ENCODE measurements at regions not wholly inside any gene's neighbourhood (a gene's known extent, or its start where the extent isn't known, plus 50 kb on each side); places are given as distances from the start of the nearest gene placed in this dataset.

DNA sequence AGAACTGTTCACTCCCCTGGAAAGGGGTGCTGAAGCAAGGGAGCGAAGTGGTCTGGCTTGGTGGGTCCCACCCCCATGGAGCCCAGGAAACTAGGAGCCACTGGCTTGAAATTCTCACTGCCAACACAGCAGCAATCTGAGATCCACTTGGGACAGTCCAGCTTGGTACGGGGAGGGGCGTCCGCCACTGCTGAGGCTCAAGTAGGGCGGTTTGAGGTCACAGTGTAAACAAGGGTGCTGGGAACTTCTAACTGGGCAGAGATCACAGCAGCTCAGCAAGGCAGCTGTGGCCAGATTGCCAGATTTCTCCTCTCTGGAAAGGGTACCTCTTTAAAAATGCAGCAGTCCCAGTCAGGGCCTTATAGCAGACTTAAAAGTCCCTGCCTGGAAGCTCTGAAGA lies 53.9 kb upstream of the GALNTL6 start:
- DNase-seq: no peak

DNA sequence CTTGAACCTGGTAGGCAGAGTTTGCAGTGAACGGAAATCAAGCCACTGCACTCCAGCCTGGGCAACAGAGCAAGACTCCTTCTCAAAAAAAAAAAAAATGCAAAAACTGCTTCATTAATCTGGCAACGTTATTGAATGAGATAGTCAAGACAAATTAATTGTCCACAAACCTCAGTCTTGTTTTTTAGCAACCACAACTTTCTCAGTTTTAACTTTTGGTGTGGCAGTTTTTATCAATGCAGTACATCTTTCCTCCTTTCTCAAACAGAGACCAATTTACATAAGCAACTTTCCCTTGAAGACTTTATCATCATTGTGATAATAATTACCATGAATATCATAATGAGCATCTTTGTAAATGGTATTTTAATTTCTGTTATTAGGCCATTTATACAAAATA lies 61.7 kb upstream of the GALNTL6 start:
- no peak for DNase-seq

DNA sequence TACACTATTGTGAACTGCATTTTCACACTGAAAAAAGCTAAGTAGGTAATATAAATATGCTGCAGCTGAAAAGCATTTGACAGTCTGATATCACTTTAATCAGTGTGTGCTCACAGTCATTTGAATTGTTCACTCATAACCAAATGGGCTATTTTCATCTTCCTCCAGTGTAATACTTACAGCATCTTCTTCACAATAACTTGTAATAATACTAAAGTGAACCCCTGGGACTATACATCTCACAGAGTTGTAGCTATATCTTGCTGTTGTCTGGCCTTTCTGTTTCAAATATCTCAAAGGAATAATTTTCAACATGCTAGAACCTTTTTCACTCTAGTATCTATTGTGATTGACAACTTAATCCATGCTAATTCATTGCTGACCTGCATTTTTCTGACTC lies 66.8 kb upstream of the GALNTL6 start:
- DNase-seq: no peak

DNA sequence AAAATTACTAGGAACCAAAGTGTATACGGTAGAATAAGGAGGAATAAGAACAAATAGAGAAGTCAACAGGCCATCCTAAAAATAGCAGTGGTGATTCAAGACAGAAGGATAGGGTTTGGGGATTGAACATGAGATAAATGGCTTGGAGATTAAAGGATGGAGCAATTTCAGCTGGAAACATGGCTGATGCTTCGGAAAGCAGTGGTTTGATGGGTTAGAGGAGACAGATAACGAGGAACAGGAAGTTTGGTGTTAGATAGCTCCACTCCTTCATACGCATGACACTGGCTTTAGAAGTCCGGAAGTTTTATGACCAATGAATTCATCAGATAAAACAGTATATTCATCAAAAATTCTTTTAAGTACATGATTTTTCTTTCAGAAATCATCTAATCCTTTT lies 70.8 kb upstream of the GALNTL6 start:
- DNase-seq: no peak

DNA sequence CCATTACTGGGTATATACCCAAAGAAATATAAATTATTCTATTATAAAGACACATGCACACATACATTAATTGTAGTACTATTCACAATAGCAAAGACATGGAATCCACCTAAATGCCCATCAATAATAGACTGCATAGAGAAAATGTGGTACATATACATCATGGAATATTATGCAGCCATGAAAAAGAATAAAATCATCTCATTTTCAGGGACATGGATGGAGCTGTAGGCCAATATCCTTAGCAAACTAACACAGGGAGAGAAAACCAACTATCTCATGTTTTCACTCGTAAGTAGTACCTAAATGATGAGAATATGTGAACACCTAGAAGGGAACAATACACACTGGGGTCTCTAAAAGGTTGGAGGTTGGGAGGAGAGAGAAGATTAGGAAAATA lies 86.0 kb upstream of the GALNTL6 start:
- no peak for DNase-seq

DNA sequence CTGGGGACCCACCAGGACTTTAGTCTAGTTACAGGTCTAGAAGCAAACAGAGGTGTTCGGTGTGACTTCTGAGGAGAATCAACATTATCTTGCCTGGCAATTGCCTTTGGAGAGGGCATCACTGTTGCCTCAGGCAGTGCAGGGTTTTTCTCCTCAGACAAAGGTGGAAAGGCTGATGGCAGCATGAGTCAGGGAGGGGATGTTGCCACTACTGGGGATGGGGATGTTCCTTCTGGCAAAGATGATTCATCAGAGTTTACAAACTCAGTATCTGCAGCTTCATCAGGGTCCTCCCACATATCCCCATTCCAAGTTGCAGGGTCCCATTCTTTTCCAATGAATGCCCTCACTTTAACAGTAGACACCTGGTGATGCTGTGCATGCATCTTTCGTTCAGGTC lies 91.3 kb upstream of the GALNTL6 start:
- no peak for DNase-seq

DNA sequence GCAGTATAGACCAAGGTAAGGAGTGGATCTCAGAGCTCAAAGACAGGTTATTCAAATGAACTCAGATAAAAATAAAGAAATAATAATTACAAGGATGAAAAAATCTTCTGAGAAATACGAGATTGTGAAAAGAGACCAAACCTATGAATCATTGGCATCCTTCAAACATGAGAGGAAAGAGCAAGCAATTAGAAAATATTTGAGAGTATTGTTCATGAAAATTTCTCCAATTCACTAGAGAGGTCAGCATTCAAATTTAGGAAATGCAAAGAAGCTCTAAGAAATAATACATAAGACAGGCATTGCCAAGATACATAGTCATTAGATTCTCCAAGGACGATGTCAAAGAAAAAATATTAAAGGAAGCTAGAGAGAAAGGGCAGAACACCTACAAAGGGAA lies 93.5 kb upstream of the GALNTL6 start:
- no peak for DNase-seq

DNA sequence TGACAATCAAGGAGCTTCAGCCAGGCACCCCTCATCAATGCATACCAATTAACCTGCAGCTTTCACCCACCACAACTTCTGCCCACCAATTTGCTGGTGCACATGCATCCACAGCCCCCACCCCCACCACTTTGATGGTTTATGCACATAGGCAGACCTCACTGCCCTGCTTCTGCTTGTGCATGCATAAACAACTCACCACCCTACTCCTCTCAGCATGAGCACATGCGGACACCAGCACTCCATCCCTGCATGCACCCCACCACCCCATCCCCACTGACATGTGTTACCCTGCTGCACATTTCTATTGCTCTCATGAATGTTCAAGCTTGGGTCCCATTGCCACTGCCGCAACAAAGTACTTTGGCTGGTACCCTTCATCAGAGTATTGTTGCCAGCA lies 94.5 kb upstream of the GALNTL6 start:
- DNase-seq: no peak

DNA sequence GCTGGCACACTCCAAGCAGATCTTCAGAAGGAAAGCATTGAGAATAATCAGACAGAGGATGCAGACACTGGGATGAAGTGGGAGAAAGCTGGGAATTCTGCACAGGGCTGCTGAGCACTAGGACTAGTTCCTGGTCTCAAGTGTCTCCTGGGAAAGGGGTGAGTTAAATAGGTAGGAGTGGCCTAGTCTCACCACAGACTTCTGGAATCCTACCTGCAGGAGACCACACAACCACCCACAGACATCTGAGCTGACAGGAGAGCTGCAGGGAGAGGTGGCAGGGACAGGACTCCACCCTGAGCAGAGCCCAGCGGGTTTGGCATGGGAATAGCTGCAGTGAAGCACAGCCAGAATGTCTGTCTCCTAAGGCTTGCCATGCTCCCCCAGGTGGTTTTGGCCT lies 95.1 kb upstream of the GALNTL6 start:
- no peak for DNase-seq

DNA sequence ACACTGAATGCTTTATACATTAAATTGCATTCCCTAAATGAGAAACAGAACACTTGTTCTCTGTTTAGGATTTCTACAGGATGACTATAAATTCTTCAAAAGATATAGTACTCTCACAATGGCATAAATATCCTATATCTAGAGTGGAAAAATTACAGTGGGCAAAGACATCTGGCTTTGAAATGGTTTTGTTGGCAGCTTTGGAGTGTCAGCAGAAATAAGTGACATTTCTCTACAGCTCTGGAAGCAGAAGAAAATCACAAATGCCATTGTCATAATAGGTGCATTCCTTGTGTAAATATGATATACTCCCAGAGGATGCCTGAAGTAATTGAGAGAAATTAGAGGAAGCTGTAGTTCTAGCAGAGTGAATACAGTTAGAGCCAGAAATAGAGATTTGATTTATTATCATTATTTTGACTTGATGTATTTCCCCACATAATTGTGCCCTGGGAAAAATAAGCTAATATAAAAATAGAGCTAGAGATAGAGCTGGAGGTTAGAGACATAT lies 95.9 kb upstream of the GALNTL6 start:
- DNase-seq: no peak

DNA sequence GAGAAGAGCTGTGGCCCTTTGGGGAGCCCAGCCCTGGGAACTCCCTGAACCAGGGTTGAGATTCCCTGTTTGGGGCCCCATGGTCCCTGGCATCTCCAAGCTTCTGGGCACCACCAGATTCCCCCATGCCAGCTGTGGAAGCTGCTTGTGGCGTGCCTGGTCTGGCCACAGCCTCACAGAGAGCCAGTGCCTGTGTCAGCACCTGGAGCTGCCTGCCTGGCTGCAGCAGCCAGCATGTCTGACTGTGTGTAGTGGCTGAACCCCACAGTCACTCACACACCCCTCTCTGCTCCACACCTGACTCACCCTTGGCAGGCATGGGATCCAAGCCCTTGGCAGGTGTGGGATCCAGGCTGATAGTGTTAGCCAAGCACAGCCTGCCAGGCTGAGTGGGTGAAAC lies 97.2 kb upstream of the GALNTL6 start:
- no peak for DNase-seq

DNA sequence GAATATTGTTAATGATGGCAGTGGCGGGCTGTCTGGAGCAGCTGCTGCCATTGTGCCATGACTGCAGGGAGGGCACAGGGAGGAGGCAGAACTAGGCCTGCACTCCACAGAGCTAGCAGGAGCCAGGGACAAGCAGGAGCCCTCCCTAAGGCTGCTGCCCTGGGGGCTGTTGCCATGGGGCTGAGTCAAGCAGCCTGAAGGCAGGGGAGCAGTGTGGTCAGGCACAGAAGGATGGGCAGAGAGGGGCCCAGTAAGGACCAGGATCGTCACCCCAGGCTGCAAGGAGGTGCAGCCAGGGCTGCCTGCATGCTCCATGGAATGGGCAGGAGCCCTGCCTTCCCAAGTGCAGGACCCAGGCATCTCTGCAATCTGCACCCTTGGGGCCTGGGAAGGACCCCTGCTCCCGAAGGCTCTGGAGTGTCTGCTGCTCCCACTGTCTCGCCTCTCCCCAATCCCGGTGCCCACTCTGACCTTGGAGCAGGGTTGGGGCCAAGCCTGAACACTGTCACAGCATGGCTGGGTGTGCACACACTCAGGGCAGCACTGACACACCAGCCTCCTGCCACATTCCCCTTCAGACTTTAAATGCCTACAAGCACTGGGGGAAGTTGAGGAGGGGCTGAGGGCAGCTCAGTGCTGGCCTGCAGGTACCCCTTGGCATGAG lies 98.3 kb upstream of the GALNTL6 start:
- DNase-seq: no peak

DNA sequence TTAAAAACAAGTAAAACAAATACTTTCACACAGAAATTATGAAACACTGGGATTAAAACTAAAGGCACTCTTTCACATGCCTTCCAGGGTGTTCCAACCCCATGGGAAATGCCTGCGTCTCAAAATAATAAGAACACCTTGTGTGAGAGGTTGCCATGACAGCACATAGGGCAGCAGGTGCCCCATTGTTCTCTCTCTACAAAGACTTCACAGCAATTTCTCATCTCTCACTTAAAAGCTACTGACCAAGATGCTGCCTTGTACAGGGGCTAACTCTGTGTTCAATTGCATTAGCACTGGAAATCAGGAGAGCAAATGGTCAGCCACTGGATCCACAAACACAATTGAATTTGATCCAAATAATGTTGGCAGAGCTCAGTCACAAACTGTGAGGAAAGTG lies 102.5 kb upstream of the GALNTL6 start:
- no peak for DNase-seq

DNA sequence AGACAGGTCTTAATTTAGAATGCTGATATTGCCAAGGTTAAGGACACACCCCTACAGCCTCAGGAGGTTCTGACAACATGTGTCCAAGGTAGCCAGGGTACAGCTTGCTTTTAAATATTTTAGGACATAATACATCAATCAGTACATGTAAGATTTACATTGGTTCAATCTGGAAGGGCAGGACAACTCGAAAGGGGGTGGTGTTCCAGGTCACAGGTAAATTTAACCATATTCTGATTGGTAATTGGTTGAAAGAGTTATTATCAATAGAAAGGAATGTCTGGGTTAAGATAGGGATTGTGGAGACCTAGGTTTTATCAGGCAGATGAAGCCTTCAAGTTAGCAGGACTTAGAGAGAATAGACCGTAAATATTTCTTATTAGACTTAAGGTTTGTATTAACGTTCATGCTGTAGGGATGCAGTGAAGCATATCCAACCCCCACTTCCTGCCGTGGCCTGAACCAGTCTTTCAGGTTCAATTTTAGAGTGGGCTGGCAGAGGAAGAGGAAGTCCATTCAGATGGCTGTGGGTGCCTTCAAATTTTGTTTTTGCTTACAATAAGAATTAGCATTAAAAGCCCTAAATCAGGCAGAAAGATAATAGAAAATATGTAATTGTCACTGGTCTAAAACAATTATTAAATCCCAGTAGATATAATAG lies 136.5 kb upstream of the GALNTL6 start:
- no peak for DNase-seq

DNA sequence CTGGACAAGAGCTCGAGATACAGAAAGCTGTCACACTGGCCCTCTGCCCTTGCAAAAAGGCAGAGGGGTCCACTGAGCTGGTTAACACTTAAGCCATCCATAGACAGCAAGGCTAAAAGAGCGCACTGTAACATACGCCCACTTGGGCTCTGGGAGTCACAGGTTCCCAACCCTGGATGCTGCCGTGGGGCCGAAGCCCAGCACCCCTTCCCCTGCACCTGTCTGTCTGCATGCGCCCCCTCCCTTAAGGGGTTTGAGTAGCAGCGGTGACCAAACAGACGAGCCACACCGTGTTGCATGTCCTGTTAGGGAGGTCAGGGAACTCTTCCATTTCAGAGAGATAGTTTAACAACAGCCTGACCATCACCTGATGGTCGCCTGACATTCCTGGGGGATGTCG lies 138.4 kb upstream of the GALNTL6 start:
- no peak for DNase-seq

DNA sequence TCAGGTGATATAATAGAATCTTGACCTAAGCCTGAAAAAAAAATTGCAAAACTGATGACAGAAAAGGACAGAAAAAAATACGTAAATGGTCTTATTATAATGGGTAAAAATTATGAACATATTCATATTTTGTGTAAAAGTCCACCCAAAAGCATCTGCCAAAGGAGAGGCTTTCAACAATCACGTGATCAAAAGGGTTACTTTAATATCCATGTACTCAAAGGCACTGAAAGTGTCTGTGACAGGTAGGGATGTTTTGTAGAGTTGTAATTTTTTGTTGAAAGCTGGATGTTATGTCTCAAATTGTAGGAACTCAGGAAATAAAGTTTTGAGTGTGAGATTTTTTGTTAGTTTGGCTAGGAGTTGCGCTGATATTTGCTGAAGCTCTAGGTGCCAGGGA lies 144.8 kb upstream of the GALNTL6 start:
- no peak for DNase-seq

DNA sequence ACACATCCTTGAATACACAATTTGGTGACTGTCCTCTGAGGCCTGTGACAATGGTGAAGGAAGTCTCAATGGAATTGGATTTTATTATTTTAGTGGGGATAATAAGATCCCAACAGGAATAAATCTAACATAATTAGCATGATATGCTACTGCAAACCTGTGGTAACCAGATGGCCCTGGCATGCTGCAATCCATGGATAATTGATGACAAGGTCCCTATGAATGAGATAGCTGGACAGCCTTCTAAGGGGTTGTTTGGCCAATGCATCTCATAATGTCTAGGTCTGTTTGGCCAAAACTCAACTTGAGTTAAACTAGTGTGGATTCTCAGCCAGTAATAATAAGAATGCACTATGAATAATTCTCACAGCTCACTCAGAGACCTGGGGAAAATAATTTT lies 145.3 kb upstream of the GALNTL6 start:
- no peak for DNase-seq

DNA sequence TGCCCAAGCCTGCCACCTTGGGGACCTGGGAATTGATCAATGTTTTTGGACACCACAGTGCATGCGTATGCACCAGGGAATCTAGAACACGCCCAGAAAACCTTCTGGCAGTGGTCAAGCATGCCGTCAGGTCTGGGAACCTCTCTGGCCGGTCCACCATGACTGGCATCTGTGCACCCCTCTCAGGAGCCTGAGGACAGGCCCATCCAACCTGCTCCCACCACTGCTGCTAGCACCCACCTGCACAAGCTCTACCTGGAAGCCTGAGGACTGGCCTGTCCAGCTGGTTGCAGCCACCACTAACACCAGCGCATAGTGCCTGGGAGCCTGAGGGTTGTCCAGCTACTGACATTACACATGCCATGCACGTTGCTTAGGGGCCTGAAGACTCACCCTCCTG lies 162.1 kb upstream of the GALNTL6 start:
- DNase-seq: no peak

DNA sequence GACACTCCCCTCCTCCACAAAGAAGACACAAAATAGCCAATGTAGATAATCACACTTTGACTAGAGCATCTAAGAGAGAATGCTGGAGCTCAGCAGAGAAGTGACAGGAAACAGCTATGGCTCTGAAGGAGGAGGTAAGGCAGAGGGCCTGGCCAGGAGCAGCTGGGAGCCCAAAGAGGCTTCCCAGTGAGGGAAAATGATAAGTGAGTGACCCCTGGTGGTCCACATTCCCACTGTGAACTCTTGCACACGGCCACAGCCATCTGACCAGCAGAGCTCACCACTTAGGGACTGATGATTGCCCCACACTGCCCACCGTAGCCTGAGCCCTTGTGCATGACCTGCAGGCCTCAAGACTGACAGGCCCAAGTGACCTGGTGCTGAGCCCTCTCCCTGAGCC lies 162.7 kb upstream of the GALNTL6 start:
- no peak for DNase-seq

DNA sequence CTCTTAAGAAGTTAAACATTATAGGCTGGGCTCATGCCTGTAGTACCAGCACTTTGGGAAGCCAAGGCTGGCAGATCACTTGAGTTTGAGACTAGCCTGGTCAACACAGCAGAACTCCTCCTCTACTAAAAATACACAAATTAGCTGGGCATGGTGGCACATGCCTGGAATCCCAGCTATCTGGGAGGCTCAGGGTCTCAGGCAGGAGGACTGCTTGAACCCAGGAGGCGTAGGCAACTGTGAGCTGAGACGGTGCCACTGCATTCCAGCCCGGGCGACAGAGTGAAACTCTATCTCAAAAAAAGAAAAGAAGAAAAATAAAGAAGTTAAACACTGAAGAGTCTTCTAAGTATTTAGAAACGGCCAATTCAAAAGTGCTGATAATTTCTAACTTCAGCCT lies 164.3 kb upstream of the GALNTL6 start:
- DNase-seq: no peak

DNA sequence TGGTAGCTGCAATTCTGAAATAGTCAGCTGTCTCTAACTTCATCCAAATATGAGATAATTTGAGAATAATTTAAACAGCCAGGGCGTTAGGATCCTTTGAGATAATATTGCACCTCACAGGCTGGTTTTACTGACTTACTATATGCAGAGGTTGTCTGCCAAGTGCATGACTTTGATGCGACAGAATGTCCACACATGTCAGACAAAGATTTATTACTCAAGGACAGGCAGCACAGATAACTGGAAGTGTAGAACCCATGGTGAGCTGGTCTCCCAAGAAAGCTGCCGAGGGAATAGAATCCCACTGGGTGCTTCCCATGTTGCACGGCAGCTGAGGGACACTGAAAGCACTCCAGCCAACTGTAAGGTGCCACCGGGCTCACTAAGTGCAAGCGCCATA lies 166.2 kb upstream of the GALNTL6 start:
- no peak for DNase-seq

DNA sequence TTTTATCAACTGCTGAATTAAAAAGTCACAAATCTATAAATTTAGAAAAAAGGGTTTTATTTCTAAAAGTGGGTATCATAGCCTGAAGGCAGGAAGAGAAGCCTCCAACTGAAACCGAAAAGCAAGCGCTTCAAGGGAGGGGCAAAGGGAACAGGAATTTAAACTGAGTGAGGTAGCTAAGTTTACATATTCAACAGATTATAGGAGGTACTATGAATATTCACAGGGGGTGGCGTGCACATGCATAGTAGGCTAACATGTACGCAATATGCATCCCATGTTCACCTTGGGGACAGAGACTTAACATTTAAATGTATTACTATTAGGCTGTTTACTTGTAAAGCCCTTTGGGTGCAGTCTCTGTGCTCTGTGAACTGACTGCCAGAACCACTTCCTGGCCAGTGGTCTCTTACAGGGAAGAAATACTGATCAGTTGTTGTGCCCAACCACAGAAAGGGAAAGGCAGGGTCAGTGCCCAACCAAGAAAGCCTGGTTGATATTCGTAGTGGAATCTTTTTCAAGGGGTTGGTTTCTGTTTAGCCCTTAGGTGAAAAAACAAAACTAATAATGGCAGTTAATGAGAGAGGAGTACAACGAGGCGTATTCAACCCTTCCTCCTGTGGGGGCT lies 168.7 kb upstream of the GALNTL6 start:
- DNase-seq: no peak

DNA sequence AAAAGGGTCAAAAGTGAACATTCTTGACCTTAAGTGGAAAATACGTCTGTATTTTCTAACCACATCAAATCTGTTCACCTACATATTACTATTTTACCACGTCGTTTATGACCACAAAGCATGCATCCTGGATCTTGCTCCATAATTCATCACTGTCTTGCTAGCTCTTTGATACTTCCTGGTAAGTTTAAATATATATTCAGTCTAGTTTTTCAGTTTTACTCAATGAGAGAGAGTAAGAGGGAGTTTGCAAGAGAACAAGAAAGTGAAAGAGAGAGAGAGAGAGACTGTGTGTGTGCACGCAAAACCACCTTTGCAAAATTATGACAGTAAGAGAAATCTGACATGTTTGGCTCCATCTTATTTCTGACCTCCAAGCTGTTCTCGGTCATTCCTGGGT lies 173.7 kb upstream of the GALNTL6 start:
- no peak for DNase-seq

DNA sequence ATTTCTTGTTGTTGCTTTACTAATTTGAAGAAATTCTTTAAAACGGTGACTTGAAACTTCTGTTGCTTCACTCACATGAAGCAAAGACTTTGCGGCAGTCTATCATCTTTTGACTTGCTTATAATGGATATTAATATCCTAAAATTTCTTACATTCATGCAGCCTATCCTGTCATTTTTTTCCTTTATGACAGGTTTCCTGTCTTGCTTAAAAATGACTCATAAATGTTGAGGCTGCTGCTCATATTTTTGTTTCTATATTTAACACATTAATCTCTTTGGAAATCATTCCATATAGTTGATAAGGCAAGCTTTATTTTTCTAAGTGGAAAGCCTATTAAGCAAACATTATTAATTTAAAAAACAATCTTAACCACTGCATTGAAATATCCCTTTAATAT lies 176.6 kb upstream of the GALNTL6 start:
- no peak for DNase-seq
